Stimulated activated naive CD8-positive, alpha-beta T cell treated with anti-CD3 and anti-CD28 coated beads, Interleukin-15, Interleukin-2, amounts not matched to agents 100 ng/mL and 50 ng/mL, for 24 hours (primary cell): ENCODE measurements at regions not wholly inside any gene's neighbourhood (a gene's known extent, or its start where the extent isn't known, plus 50 kb on each side); places are given as distances from the start of the nearest gene placed in this dataset.

Source experiments
- H3K27ac Mint-ChIP-seq: one replicate; pipeline ENCODE4 v1.8.0; 2021; ENCODE audit warnings: mild to moderate bottlenecking, mixed read lengths
- H3K27me3 Mint-ChIP-seq: one replicate; pipeline ENCODE4 v1.8.0; 2021; ENCODE audit warnings: mixed read lengths
- H3K36me3 Mint-ChIP-seq: one replicate; pipeline ENCODE4 v1.8.0; 2021; ENCODE audit warnings: low read depth, mixed read lengths
- H3K4me1 Mint-ChIP-seq: one replicate; pipeline ENCODE4 v1.8.0; 2021; ENCODE audit warnings: low read depth, mixed read lengths
- H3K4me3 Mint-ChIP-seq: one replicate; pipeline ENCODE4 v1.8.0; 2021; ENCODE audit warnings: mild to moderate bottlenecking, mixed read lengths
- H3K9me3 Mint-ChIP-seq: one replicate; pipeline ENCODE4 v1.8.0; 2021; ENCODE audit warnings: mixed read lengths

DNA sequence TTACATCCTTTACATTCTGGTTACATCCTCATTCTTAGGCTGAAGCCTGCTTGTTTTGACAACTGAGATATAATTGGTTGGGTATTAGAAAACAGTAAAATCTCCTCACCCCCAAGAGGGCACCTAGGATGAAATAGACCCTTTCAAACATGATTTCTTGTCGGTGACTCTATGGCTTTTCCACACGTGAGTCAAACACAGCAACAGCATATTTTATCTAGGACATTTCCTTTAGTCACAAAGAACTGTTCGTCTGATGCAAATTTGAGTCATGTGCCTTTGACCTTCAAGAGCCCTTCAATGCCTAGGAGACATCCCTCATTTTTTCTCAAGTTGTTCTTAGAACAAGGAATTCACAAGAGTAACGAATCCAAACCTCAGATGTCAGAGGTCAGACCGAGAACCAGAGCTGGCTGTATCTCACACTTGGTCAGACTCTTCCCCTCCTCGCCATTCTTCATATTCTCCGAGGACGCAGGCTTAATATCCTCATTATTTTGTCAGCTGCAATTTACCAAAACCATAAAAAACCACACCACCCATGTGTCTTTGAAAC lies 60.5 kb upstream of the ALKAL2 start:
- H3K27ac Mint-ChIP-seq, result no peak overlapping the region
- no peak overlapping the region for H3K4me3 Mint-ChIP-seq
- peaks cover 4% of the 10 kb centered on the region for H3K4me1 Mint-ChIP-seq
- no peaks in the 10 kb centered on the region for H3K9me3 Mint-ChIP-seq
- H3K36me3 Mint-ChIP-seq, result no peaks in the 10 kb centered on the region
- H3K27me3 Mint-ChIP-seq, result peaks cover 31% of the 10 kb centered on the region

DNA sequence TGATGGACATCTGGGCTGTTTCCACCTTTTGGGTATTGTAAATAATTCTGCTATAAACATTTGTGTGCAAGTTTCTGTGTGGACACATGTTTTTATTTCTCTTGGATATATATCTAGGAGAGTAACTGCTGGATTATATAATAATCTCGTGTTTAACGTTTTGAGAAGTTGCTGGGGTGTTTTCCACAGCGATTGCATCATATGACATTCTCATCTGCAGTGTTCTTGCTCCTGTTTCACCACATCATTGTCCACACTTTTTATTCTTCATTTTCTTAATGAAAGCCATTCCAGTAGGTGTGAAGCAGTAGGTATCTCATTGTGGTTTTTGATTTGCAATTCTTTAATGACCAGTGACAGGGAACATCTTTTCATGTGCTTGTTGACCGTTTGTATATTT lies 56.9 kb upstream of the ALKAL2 start:
- peaks cover 26% of the 10 kb centered on the region for H3K27me3 Mint-ChIP-seq
- no peak overlapping the region for H3K27ac Mint-ChIP-seq
- H3K36me3 Mint-ChIP-seq, result no peaks in the 10 kb centered on the region
- H3K4me1 Mint-ChIP-seq, result no peaks in the 10 kb centered on the region
- H3K4me3 Mint-ChIP-seq, result no peak overlapping the region
- H3K9me3 Mint-ChIP-seq, result no peaks in the 10 kb centered on the region

GRCh38 chr2:343355-343754 lies 55.5 kb upstream of the ALKAL2 start:
- no peak overlapping the region for H3K4me3 Mint-ChIP-seq
- peaks cover 23% of the 10 kb centered on the region for H3K27me3 Mint-ChIP-seq
- no peak overlapping the region for H3K27ac Mint-ChIP-seq
- no peaks in the 10 kb centered on the region for H3K4me1 Mint-ChIP-seq
- H3K9me3 Mint-ChIP-seq, result peaks cover 11% of the 10 kb centered on the region
- H3K36me3 Mint-ChIP-seq, result no peaks in the 10 kb centered on the region

- H3K4me3 Mint-ChIP-seq, result no peak overlapping the region
- H3K27me3 Mint-ChIP-seq, result peaks cover 23% of the 10 kb centered on the region
- no peak overlapping the region for H3K27ac Mint-ChIP-seq
- peaks cover 18% of the 10 kb centered on the region for H3K9me3 Mint-ChIP-seq
- H3K4me1 Mint-ChIP-seq, result no peaks in the 10 kb centered on the region
- peaks cover 5% of the 10 kb centered on the region for H3K36me3 Mint-ChIP-seq
Measured at GRCh38 chr2:341912-342311, 54.0 kb upstream of the ALKAL2 start.

DNA sequence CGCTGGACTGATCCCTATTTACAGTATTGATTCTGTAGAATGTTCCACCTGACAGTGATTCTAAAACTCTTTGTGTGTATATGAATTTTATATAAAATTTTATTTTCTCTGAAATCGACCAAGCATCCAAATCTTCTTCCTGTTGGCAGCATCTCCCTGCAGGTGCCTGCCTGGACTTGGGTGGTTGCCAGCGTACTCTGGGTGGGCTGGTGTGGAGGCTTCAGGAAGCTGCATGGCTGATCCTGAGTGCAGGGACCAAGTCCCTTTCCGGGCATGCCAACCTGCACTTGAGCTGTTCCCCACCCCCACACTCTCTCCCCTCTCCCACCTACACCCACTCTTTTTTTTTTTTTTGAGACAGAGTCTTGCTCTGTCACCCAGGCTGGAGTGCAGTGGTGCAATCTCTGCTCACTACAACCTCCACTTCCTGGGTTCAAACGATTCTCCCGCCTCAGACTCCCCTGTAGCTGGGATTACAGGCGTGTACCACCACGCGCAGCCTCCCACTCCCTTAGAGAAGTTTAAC lies 53.2 kb upstream of the ALKAL2 start:
- Mint-ChIP-seq H3K4me3 (no peak overlapping the region), H3K9me3 (peaks cover 27% of the 10 kb centered on the region), H3K4me1 (no peaks in the 10 kb centered on the region), H3K27me3 (peaks cover 19% of the 10 kb centered on the region), H3K27ac (no peak overlapping the region), H3K36me3 (peaks cover 7% of the 10 kb centered on the region)
